GM23338 (cell line): ENCODE measurements at regions not wholly inside any gene's neighbourhood (a gene's known extent, or its start where the extent isn't known, plus 50 kb on each side); places are given as distances from the start of the nearest gene placed in this dataset.

Source experiments
- ATAC-seq: fragments of 200-7000 bp; cut with Tn5 transposase; 3 replicates; pipeline ENCODE4 v1.9.1; 2020
- DNase-seq: peaks from one replicate; pipeline ENCODE4 v3.0.0-alpha.2; 2015; ENCODE audit warnings: low spot score
- H2AFZ ChIP-seq: fragments of 200-600 bp; sonication (generic); 2 replicates; pipeline ENCODE4 v1.8.0; 2016; ENCODE audit warnings: antibody characterized with exemption, mild to moderate bottlenecking, moderate library complexity
- H3F3A ChIP-seq: fragments of 200-600 bp; sonication (generic); replicated peaks from 2 replicates; pipeline ENCODE4 v1.8.0; 2017; ENCODE audit warnings: antibody characterized with exemption, mixed run types, low read depth
- H3K27ac ChIP-seq: fragments of 200-600 bp; sonication (generic); 2 replicates; pipeline ENCODE4 v1.6.1; 2016; ENCODE audit warnings: low read depth
- H3K27me3 ChIP-seq: fragments of 200-600 bp; sonication (generic); 2 replicates; pipeline ENCODE4 v1.8.0; 2016; ENCODE audit warnings: mild to moderate bottlenecking, mixed run types, moderate library complexity; ENCODE audit not compliant: insufficient read depth
- H3K36me3 ChIP-seq: fragments of 200-600 bp; sonication (generic); 2 replicates; pipeline ENCODE4 v1.8.0; 2016; ENCODE audit warnings: mild to moderate bottlenecking; ENCODE audit not compliant: insufficient read depth
- H3K4me1 ChIP-seq: fragments of 200-600 bp; sonication (generic); 2 replicates; pipeline ENCODE4 v1.8.0; 2016; ENCODE audit warnings: mild to moderate bottlenecking, moderate library complexity; ENCODE audit not compliant: insufficient read depth
- H3K4me2 ChIP-seq: fragments of 200-600 bp; sonication (generic); 2 replicates; pipeline ENCODE4 v1.7.1; 2017; ENCODE audit warnings: mixed run types
- H3K4me3 ChIP-seq: fragments of 200-600 bp; sonication (generic); 2 replicates; pipeline ENCODE4 v1.6.1; 2016; ENCODE audit warnings: mixed run types
- H3K79me2 ChIP-seq: fragments of 200-600 bp; sonication (generic); replicated peaks from 2 replicates; pipeline ENCODE4 v1.8.0; 2017; ENCODE audit warnings: mild to moderate bottlenecking; ENCODE audit not compliant: insufficient read depth
- H3K9me2 ChIP-seq: fragments of 200-600 bp; sonication (generic); 2 replicates; pipeline ENCODE4 v1.8.0; 2017; ENCODE audit not compliant: insufficient read depth
- H4K20me1 ChIP-seq: fragments of 200-600 bp; sonication (generic); replicated peaks from 2 replicates; pipeline ENCODE4 v1.8.0; 2017; ENCODE audit warnings: mild to moderate bottlenecking; ENCODE audit not compliant: insufficient read depth
- H3K27ac Mint-ChIP-seq: 2 replicates; pipeline ENCODE4 v1.8.0; 2020; ENCODE audit warnings: inconsistent platforms, mild to moderate bottlenecking, moderate library complexity, mixed read lengths
- H3K27me3 Mint-ChIP-seq: 3 replicates; pipeline ENCODE4 v1.8.0; 2022; ENCODE audit warnings: low read depth, mild to moderate bottlenecking, moderate library complexity, mixed read lengths, inconsistent platforms; ENCODE audit not compliant: insufficient read depth, poor library complexity
- H3K36me3 Mint-ChIP-seq: 3 replicates; pipeline ENCODE4 v1.8.0; 2021; ENCODE audit warnings: low read depth, mild to moderate bottlenecking, inconsistent platforms, moderate library complexity, mixed read lengths
- H3K4me1 Mint-ChIP-seq: 3 replicates; pipeline ENCODE4 v1.8.0; 2020; ENCODE audit warnings: mild to moderate bottlenecking, inconsistent platforms, mixed read lengths
- H3K4me3 Mint-ChIP-seq: 3 replicates; pipeline ENCODE4 v1.8.0; 2021; ENCODE audit warnings: moderate library complexity, mild to moderate bottlenecking, inconsistent platforms, mixed read lengths
- H3K9me3 Mint-ChIP-seq: 3 replicates; pipeline ENCODE4 v1.8.0; 2020; ENCODE audit warnings: moderate library complexity, mild to moderate bottlenecking, inconsistent platforms, mixed read lengths
- CREB1 ChIP-seq: fragments of 250-450 bp; sonication (Bioruptor Pico); IDR thresholded peaks from 2 replicates; pipeline ENCODE4 v1.5.0; 2020; ENCODE audit warnings: low read depth, mild to moderate bottlenecking, moderate library complexity
- CTCF ChIP-seq, 2 experiments: fragments of 200-600 bp in 1 of 2; sonication (generic) in 1 of 2; conservative IDR thresholded peaks; 2 replicates each; pipeline versions ENCODE4 v1.5.1 to v1.6.1; 2016 to 2017; ENCODE audit warnings: antibody characterized with exemption in 2 of 2, low read depth in 2 of 2, mild to moderate bottlenecking in 2 of 2, moderate library complexity in 1 of 2
- EZH2 ChIP-seq: fragments of 200-600 bp; sonication (generic); IDR thresholded peaks from one replicate; pipeline ENCODE4 v1.8.0; 2017; ENCODE audit warnings: antibody characterized with exemption, mild to moderate bottlenecking, low read depth; ENCODE audit not compliant: unreplicated experiment
- EZH2phosphoT487 ChIP-seq: fragments of 200-600 bp; sonication (generic); IDR thresholded peaks from one replicate; pipeline ENCODE4 v1.8.1; 2018; ENCODE audit warnings: antibody characterized with exemption; ENCODE audit not compliant: unreplicated experiment
- NANOG ChIP-seq: IDR thresholded peaks from 2 replicates; pipeline ENCODE4 v1.6.1; 2016; ENCODE audit warnings: antibody characterized with exemption, borderline replicate concordance
- POLR2AphosphoS5 ChIP-seq: IDR thresholded peaks from 2 replicates; pipeline ENCODE4 v1.6.1; 2016; ENCODE audit warnings: antibody characterized with exemption, low read depth
- REST ChIP-seq: IDR thresholded peaks from one replicate; pipeline ENCODE4 v1.6.1; 2018; ENCODE audit warnings: antibody characterized with exemption; ENCODE audit not compliant: unreplicated experiment
- ZNF114 ChIP-seq: fragments of 250-450 bp; sonication (Bioruptor Pico); IDR thresholded peaks from 2 replicates; pipeline ENCODE4 v1.5.0; 2020; ENCODE audit warnings: mild to moderate bottlenecking, moderate library complexity
- ZNF331 ChIP-seq: fragments of 250-450 bp; sonication (Bioruptor Pico); IDR thresholded peaks from 2 replicates; pipeline ENCODE4 v1.5.0; 2020; ENCODE audit warnings: low read depth, mild to moderate bottlenecking, moderate library complexity

GRCh38 chr1:218526198-218526580, 181.1 kb downstream of the TGFB2 start:
- ATAC-seq = no peak
- no peak overlapping the region for H3K27ac Mint-ChIP-seq
- no peak overlapping the region for H3K4me3 Mint-ChIP-seq
- H3K27me3 Mint-ChIP-seq = peaks cover 2% of the 10 kb centered on the region
- Histone ChIP-seq H3K4me2 (no peak overlapping the region), H3K27ac (no peak overlapping the region), H3K4me1 (no peaks in the 10 kb centered on the region), H2AFZ (no peak overlapping the region), H3K36me3 (no peaks in the 10 kb centered on the region), H3K9me2 (no peaks in the 10 kb centered on the region), H4K20me1 (no peaks in the 10 kb centered on the region), H3K79me2 (no peaks in the 10 kb centered on the region), H3K4me3 (no peak overlapping the region), H3F3A (no peaks in the 10 kb centered on the region), H3K27me3 (no peaks in the 10 kb centered on the region)
- no peak for TF ChIP-seq ZNF114 (CRISPR knock-in tag)
- TF ChIP-seq EZH2 = no peak
- no peak for TF ChIP-seq CREB1
- no peak for TF ChIP-seq EZH2phosphoT487
- DNase-seq = no peak
- no peaks in the 10 kb centered on the region for H3K36me3 Mint-ChIP-seq
- no peaks in the 10 kb centered on the region for H3K9me3 Mint-ChIP-seq
- H3K4me1 Mint-ChIP-seq = peaks cover 2% of the 10 kb centered on the region; the same call in 1 of the 3 replicates

GRCh38 chr1:218527737-218528136, 182.6 kb downstream of the TGFB2 start:
- H3K9me3 Mint-ChIP-seq = no peaks in the 10 kb centered on the region
- H3K4me1 Mint-ChIP-seq = peaks cover 2% of the 10 kb centered on the region; the same call in 1 of the 3 replicates
- H3K27ac Mint-ChIP-seq = no peak overlapping the region
- Histone ChIP-seq H3K9me2 (no peaks in the 10 kb centered on the region), H4K20me1 (no peaks in the 10 kb centered on the region), H3K79me2 (no peaks in the 10 kb centered on the region), H3K27ac (no peak overlapping the region), H3F3A (no peaks in the 10 kb centered on the region), H2AFZ (no peak overlapping the region), H3K4me2 (no peak overlapping the region), H3K36me3 (no peaks in the 10 kb centered on the region), H3K27me3 (no peaks in the 10 kb centered on the region), H3K4me1 (no peaks in the 10 kb centered on the region), H3K4me3 (no peak overlapping the region)
- TF ChIP-seq EZH2 (no peak), POLR2AphosphoS5 (no peak), ZNF114 (CRISPR knock-in tag) (no peak), NANOG (no peak), CREB1 (no peak), REST (no peak), CTCF (conservative IDR thresholded peaks at IDR 0.05; ENCODE audit: low read depth in 2 of 2) (no peak), EZH2phosphoT487 (no peak), ZNF331 (CRISPR knock-in tag) (no peak)
- DNase-seq (no peak), ATAC-seq (no peak)
- no peaks in the 10 kb centered on the region for H3K36me3 Mint-ChIP-seq
- H3K27me3 Mint-ChIP-seq = no peaks in the 10 kb centered on the region
- H3K4me3 Mint-ChIP-seq = no peak overlapping the region
